GM21786 (cell line): ENCODE measurements at regions not wholly inside any gene's neighbourhood (a gene's known extent, or its start where the extent isn't known, plus 50 kb on each side); places are given as distances from the start of the nearest gene placed in this dataset.

Source experiments
- ATAC-seq: cut with Tn5 transposase; IDR thresholded peaks from one replicate; pipeline ENCODE4 v1.9.1; 2021; ENCODE audit not compliant: unreplicated experiment

GRCh38 chr4:123832173-123833026, 435.8 kb downstream of the SPRY1 start:
- no peak for ATAC-seq

- no peak for ATAC-seq
Measured at GRCh38 chr4:123833171-123833643, 436.6 kb downstream of the SPRY1 start.

GRCh38 chr4:123835831-123836590, 439.4 kb downstream of the SPRY1 start:
- ATAC-seq = no peak

- no peak for ATAC-seq
Measured at GRCh38 chr4:123836851-123837595, 440.4 kb downstream of the SPRY1 start.

- no peak for ATAC-seq
Measured at GRCh38 chr4:123838474-123838873, 441.9 kb downstream of the SPRY1 start.

- ATAC-seq = no peak
Measured at GRCh38 chr4:123840197-123840596, 443.6 kb downstream of the SPRY1 start.

GRCh38 chr4:123841447-123842121, 445.0 kb downstream of the SPRY1 start:
- ATAC-seq = no peak

GRCh38 chr4:123843137-123843536, 446.5 kb downstream of the SPRY1 start:
- ATAC-seq = no peak

- no peak for ATAC-seq
Measured at GRCh38 chr4:123844374-123844773, 447.8 kb downstream of the SPRY1 start.

- no peak for ATAC-seq
Measured at GRCh38 chr4:123846092-123846491, 449.5 kb downstream of the SPRY1 start.

- no peak for ATAC-seq
Measured at GRCh38 chr4:123846561-123846960, 450.0 kb downstream of the SPRY1 start.

- ATAC-seq = no peak
Measured at GRCh38 chr4:123848606-123849005, 452.0 kb downstream of the SPRY1 start.

- no peak for ATAC-seq
Measured at GRCh38 chr4:123849495-123849894, 452.9 kb downstream of the SPRY1 start.

GRCh38 chr4:123851521-123851920, 454.9 kb downstream of the SPRY1 start:
- no peak for ATAC-seq

GRCh38 chr4:123853651-123854050, 457.1 kb downstream of the SPRY1 start:
- no peak for ATAC-seq

GRCh38 chr4:123856689-123857545, 460.3 kb downstream of the SPRY1 start:
- ATAC-seq = no peak

GRCh38 chr4:123858465-123858864, 461.9 kb downstream of the SPRY1 start:
- no peak for ATAC-seq

GRCh38 chr4:123862812-123863211, 466.2 kb downstream of the SPRY1 start:
- ATAC-seq = no peak

GRCh38 chr4:123866796-123867195, 470.2 kb downstream of the SPRY1 start:
- ATAC-seq = no peak
